SH-SY5Y (cell line): ENCODE measurements at regions not wholly inside any gene's neighbourhood (a gene's known extent, or its start where the extent isn't known, plus 50 kb on each side); places are given as distances from the start of the nearest gene placed in this dataset.

Experiments used
- GATA2 ChIP-seq: IDR thresholded peaks from 2 replicates; pipeline ENCODE4 v1.6.1; 2011; ENCODE audit warnings: mild to moderate bottlenecking, low read depth, low read length
- GATA3 ChIP-seq: IDR thresholded peaks from 2 replicates; pipeline ENCODE4 v1.6.1; 2011; ENCODE audit warnings: low read depth, mild to moderate bottlenecking, low read length, moderate library complexity

DNA sequence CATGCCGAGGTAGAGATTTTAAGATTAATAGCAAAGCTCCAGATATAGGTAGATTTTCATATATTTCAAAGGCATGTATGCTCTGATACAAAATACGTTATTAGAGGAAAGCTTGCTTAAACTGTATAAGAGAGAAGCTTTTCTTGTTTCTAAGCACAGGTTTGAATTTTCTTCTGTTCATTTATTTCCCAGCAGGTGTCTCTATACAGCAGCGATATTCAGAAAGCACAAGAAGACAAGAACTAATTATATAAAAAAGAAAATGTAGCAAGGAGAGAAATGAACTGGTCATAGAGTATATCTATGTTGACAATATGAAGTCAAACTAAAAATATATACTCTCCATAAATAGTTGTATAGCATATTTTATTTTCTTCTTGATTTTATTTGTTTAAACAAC, 307.4 kb upstream of the NOVA1 start:
- TF ChIP-seq GATA2 = no peak
- no peak for TF ChIP-seq GATA3
